Caco-2 (cell line): ENCODE measurements at regions not wholly inside any gene's neighbourhood (a gene's known extent, or its start where the extent isn't known, plus 50 kb on each side); places are given as distances from the start of the nearest gene placed in this dataset.

Experiments
- BruUV-seq: library from RNA; stranded (reverse); fragments of 400-500 nt; replicated peaks from 2 replicates; lab custom pipeline; 2021; lab: Mats Ljungman, UMichigan
- CTCF ChIA-PET: fragments of 300-600 bp; sonication (Branson Sonifier 250); formaldehyde crosslinking; loops from one replicate; lab custom pipeline; 2022; ENCODE audit warnings: antibody characterized with exemption; lab: Charles Lee
- POLR2A ChIA-PET: fragments of 300-600 bp; sonication (Branson Sonifier 250); formaldehyde crosslinking; loops from one replicate; lab custom pipeline; 2022; ENCODE audit warnings: antibody characterized with exemption; lab: Charles Lee
- DNase-seq, 2 experiments: peaks; one replicate each; pipeline versions ENCODE4 v3.0.0 to v3.0.0-alpha.2; 2020 to 2022
- H3K27me3 ChIP-seq: replicated peaks from 2 replicates; pipeline ENCODE4 v1.6.0; 2011; ENCODE audit warnings: low read length; ENCODE audit not compliant: control insufficient read depth, insufficient read depth
- H3K36me3 ChIP-seq: 2 replicates; pipeline ENCODE4 v1.5.1; 2011; ENCODE audit warnings: low read length; ENCODE audit not compliant: control insufficient read depth, insufficient read depth
- H3K4me1 ChIP-seq: fragments of 250-450 bp; sonication (Bioruptor Pico); 2 replicates; pipeline ENCODE4 v1.5.1; 2020; ENCODE audit warnings: mild to moderate bottlenecking
- H3K4me3 ChIP-seq: 2 replicates; pipeline ENCODE4 v1.5.1; 2011; ENCODE audit warnings: low read depth, mild to moderate bottlenecking, control low read depth, low read length
- H3K9me3 ChIP-seq: fragments of 250-450 bp; sonication (Bioruptor Pico); 2 replicates; pipeline ENCODE4 v1.5.1; 2020; ENCODE audit warnings: mild to moderate bottlenecking, moderate library complexity
- H3K27ac Mint-ChIP-seq: one replicate; pipeline ENCODE4 v1.8.0; 2022; ENCODE audit warnings: mixed read lengths; ENCODE audit not compliant: unreplicated experiment
- H3K27me3 Mint-ChIP-seq: one replicate; pipeline ENCODE4 v1.8.0; 2022; ENCODE audit warnings: mixed read lengths; ENCODE audit not compliant: insufficient read depth, unreplicated experiment
- H3K36me3 Mint-ChIP-seq: one replicate; pipeline ENCODE4 v1.8.0; 2022; ENCODE audit warnings: mild to moderate bottlenecking, mixed read lengths; ENCODE audit not compliant: insufficient read depth, unreplicated experiment
- H3K4me1 Mint-ChIP-seq: one replicate; pipeline ENCODE4 v1.8.0; 2022; ENCODE audit warnings: low read depth, mixed read lengths; ENCODE audit not compliant: unreplicated experiment
- H3K4me3 Mint-ChIP-seq: one replicate; pipeline ENCODE4 v1.8.0; 2022; ENCODE audit warnings: mild to moderate bottlenecking, moderate library complexity, mixed read lengths; ENCODE audit not compliant: unreplicated experiment
- H3K9me3 Mint-ChIP-seq: one replicate; pipeline ENCODE4 v1.8.0; 2022; ENCODE audit warnings: mixed read lengths; ENCODE audit not compliant: unreplicated experiment
- intact Hi-C: fragments of 100-400 bp; cut with micrococcal nuclease; formaldehyde crosslinking; loops from one replicate; pipeline ENCODE4 v1.10.0; 2022; ENCODE audit not compliant: unreplicated experiment
- TF ChIP-seq, protein P1 (sequence below), 2 experiments: fragments of 200-600 bp in 1 of 2; IDR thresholded peaks; 1 replicate in 1 of 2; 2 replicates in 1 of 2; pipeline versions ENCODE4 v1.5.1 to v1.8.0; 2011 to 2022; ENCODE audit warnings: antibody characterized with exemption in 1 of 2, control low read depth in 1 of 2, inconsistent platforms in 1 of 2, low read depth in 1 of 2, low read length in 1 of 2, mild to moderate bottlenecking in 1 of 2, moderate library complexity in 1 of 2; ENCODE audit not compliant: insufficient read depth in 1 of 2, severe bottlenecking in 1 of 2, unreplicated experiment in 1 of 2

DNA sequence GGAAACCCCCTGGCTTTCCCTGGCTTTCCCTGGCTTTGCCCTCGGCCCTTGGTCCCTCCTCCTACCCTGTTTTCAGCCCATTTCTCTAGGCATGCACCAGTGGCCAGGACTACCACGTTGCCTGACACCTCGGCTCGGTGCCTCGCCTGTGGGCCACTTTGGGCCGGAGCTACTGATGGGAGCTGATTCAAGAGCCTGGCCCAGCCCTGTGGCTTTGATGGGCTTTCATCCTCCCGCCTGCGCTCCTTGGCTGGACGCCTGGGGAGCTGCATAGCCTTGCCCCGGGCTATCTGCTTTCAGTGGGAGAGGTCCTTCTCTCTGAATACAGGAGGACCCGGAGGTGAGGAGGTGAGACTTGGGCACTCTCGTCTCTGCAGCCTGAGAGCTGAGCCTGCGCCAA is 192.7 kb upstream of the HES1 start:
- Mint-ChIP-seq H3K4me1 (peaks cover 23% of the 10 kb centered on the region), H3K4me3 (no peak overlapping the region), H3K27ac (no peak overlapping the region), H3K27me3 (no peaks in the 10 kb centered on the region), H3K36me3 (no peaks in the 10 kb centered on the region), H3K9me3 (no peaks in the 10 kb centered on the region)
- ChIA-PET POLR2A (no interaction called here), CTCF (no interaction called here)
- Histone ChIP-seq H3K9me3 (no peaks in the 10 kb centered on the region), H3K4me1 (peaks cover 22% of the 10 kb centered on the region), H3K36me3 (no peaks in the 10 kb centered on the region; the same call in 1 of the 2 replicates), H3K4me3 (no peak overlapping the region), H3K27me3 (no peaks in the 10 kb centered on the region)
- BruUV-seq, result no TSS peak
- intact Hi-C loops, result no loop called here
- peak in 1 of 2 experiments; percentile 57 for DNase-seq
- TF ChIP-seq, protein P1, sequence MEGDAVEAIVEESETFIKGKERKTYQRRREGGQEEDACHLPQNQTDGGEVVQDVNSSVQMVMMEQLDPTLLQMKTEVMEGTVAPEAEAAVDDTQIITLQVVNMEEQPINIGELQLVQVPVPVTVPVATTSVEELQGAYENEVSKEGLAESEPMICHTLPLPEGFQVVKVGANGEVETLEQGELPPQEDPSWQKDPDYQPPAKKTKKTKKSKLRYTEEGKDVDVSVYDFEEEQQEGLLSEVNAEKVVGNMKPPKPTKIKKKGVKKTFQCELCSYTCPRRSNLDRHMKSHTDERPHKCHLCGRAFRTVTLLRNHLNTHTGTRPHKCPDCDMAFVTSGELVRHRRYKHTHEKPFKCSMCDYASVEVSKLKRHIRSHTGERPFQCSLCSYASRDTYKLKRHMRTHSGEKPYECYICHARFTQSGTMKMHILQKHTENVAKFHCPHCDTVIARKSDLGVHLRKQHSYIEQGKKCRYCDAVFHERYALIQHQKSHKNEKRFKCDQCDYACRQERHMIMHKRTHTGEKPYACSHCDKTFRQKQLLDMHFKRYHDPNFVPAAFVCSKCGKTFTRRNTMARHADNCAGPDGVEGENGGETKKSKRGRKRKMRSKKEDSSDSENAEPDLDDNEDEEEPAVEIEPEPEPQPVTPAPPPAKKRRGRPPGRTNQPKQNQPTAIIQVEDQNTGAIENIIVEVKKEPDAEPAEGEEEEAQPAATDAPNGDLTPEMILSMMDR (IDR thresholded peaks at IDR 0.05; ENCODE audit: insufficient read depth in 1 of 2, low read depth in 1 of 2, low read length in 1 of 2, severe bottlenecking in 1 of 2, unreplicated experiment in 1 of 2), result no peak

DNA sequence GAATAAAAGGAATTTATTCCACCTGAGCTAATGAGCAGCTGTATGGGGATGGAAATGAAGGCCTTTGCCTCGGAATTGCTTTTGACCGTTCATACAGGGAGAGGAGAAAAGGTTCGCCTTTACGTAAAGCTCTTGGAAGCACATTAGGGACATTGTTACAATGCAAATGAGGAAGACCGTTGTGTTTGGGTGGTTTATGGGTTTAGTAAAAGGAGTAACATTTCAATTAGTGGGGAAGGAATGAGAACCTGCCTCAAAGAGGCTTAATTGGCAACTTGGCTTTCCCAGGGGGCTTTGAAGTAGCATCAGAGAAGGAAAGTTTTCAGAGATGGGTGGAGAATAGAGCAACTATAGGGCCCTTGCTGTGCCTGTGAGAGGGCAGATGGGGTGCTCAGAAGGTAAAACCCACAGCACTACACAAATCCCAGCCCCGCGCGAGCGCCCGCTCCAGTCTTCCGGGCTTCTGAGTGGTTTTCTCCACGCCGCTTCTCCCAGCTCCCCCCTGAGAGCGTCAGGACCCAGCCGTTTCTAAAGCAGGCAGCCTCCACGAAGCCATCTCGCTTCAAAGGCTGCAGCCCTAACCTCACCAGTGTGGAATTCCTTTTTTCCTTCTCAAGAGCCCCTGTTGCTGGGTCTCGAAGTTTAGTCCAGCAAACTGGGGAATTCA is 192.0 kb upstream of the HES1 start:
- no peak for DNase-seq
- BruUV-seq, result no TSS peak
- Mint-ChIP-seq H3K4me1 (peaks cover 23% of the 10 kb centered on the region), H3K27me3 (no peaks in the 10 kb centered on the region), H3K27ac (no peak overlapping the region), H3K4me3 (no peak overlapping the region), H3K36me3 (no peaks in the 10 kb centered on the region), H3K9me3 (peaks cover 4% of the 10 kb centered on the region)
- H3K36me3 ChIP-seq, result no peaks in the 10 kb centered on the region; the same call in 1 of the 2 replicates
- H3K4me3 ChIP-seq, result no peak overlapping the region
- TF ChIP-seq, protein P1 (IDR thresholded peaks at IDR 0.05; ENCODE audit: insufficient read depth in 1 of 2, low read depth in 1 of 2, low read length in 1 of 2, severe bottlenecking in 1 of 2, unreplicated experiment in 1 of 2), result no peak
- H3K27me3 ChIP-seq, result no peaks in the 10 kb centered on the region
- intact Hi-C loops, result no loop called here
- H3K9me3 ChIP-seq, result no peaks in the 10 kb centered on the region
- peaks cover 15% of the 10 kb centered on the region for H3K4me1 ChIP-seq
- CTCF ChIA-PET, result no interaction called here
- POLR2A ChIA-PET, result no interaction called here

DNA sequence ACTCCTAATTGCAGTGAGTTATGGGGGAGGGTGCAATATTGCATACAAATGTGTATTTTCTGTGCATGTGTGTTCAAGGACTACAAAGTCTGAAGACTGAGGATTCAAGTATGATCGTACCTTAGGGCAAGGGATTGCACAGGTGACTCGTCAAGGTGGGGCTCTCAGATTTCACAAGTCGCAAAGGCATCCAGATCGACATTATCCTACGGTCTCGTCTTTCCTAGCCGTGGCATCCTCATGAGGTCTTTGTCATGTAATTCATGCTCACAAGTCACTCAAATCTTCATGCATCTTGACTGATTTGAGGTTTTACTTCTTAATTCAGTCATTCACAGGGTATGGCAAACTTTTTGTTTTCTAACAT is 191.4 kb upstream of the HES1 start:
- POLR2A ChIA-PET, result no interaction called here
- DNase-seq, result no peak
- Histone ChIP-seq H3K4me1 (peaks cover 15% of the 10 kb centered on the region), H3K9me3 (no peaks in the 10 kb centered on the region), H3K27me3 (no peaks in the 10 kb centered on the region), H3K36me3 (no peaks in the 10 kb centered on the region; the same call in 1 of the 2 replicates), H3K4me3 (no peak overlapping the region)
- no peak overlapping the region for H3K27ac Mint-ChIP-seq
- no TSS peak for BruUV-seq
- H3K36me3 Mint-ChIP-seq, result no peaks in the 10 kb centered on the region
- H3K9me3 Mint-ChIP-seq, result peaks cover 8% of the 10 kb centered on the region
- H3K27me3 Mint-ChIP-seq, result no peaks in the 10 kb centered on the region
- TF ChIP-seq, protein P1 (IDR thresholded peaks at IDR 0.05; ENCODE audit: insufficient read depth in 1 of 2, low read depth in 1 of 2, low read length in 1 of 2, severe bottlenecking in 1 of 2, unreplicated experiment in 1 of 2), result no peak
- H3K4me1 Mint-ChIP-seq, result peaks cover 23% of the 10 kb centered on the region
- intact Hi-C loops, result no loop called here
- H3K4me3 Mint-ChIP-seq, result no peak overlapping the region
- CTCF ChIA-PET, result no interaction called here
